K562 (cell line): ENCODE measurements at regions not wholly inside any gene's neighbourhood (a gene's known extent, or its start where the extent isn't known, plus 50 kb on each side); places are given as distances from the start of the nearest gene placed in this dataset.

Experiments used
- CBFA2T2 ChIP-seq: fragments of 450-650 bp; conservative IDR thresholded peaks from 2 replicates; pipeline ENCODE4 v1.6.1; 2017; ENCODE audit warnings: mild to moderate bottlenecking
- HDAC8 ChIP-seq: fragments of 450-650 bp; IDR thresholded peaks from 2 replicates; pipeline ENCODE4 v1.6.1; 2016; ENCODE audit warnings: mild to moderate bottlenecking, missing genetic modification characterization, moderate library complexity, missing compliant biosample characterization
- KAT2B ChIP-seq: IDR thresholded peaks from one replicate; pipeline ENCODE4 v1.6.1; 2012; ENCODE audit warnings: low read depth, mild to moderate bottlenecking, control low read depth, inconsistent platforms, low read length, moderate library complexity
- MTA2 ChIP-seq: fragments of 450-650 bp; IDR thresholded peaks from 2 replicates; pipeline ENCODE4 v1.6.1; 2016; ENCODE audit warnings: low read depth
- MXI1 ChIP-seq: IDR thresholded peaks from 2 replicates; pipeline ENCODE4 v1.6.1; 2011; ENCODE audit warnings: low read depth, mild to moderate bottlenecking, improper control_type of control experiment, low read length
- NFXL1 ChIP-seq: fragments of 450-650 bp; formaldehyde crosslinking; IDR thresholded peaks from 2 replicates; pipeline ENCODE4 v1.4.0; 2021; ENCODE audit warnings: mild to moderate bottlenecking
- NR3C1 ChIP-seq: sonication (generic); formaldehyde crosslinking; IDR thresholded peaks from 2 replicates; pipeline ENCODE4 v1.8.1; 2022; ENCODE audit warnings: missing genetic modification reagents
- PHTF2 ChIP-seq: fragments of 250-450 bp; sonication (Bioruptor Pico); IDR thresholded peaks from 2 replicates; pipeline ENCODE4 v1.5.0; 2021; ENCODE audit warnings: mild to moderate bottlenecking
- POLR2H ChIP-seq: IDR thresholded peaks from 2 replicates; pipeline ENCODE4 v1.6.1; 2016; ENCODE audit warnings: missing genetic modification characterization, low read depth, mild to moderate bottlenecking, control low read depth, missing compliant biosample characterization, moderate library complexity
- SIN3B ChIP-seq: fragments of 450-650 bp; IDR thresholded peaks from 2 replicates; pipeline ENCODE4 v1.6.1; 2017; ENCODE audit warnings: low read depth, mild to moderate bottlenecking, moderate library complexity
- SP1 ChIP-seq: sonication (generic); formaldehyde crosslinking; IDR thresholded peaks from 2 replicates; pipeline ENCODE4 v1.8.1; 2022; ENCODE audit warnings: mild to moderate bottlenecking, missing genetic modification reagents
- TOE1 ChIP-seq, 2 experiments: fragments of 450-650 bp in 1 of 2; sonication (generic) in 1 of 2; formaldehyde crosslinking in 1 of 2; IDR thresholded peaks; 2 replicates each; pipeline versions ENCODE4 v1.7.1 to v1.8.0; 2016 to 2022; ENCODE audit warnings: borderline replicate concordance in 2 of 2, mild to moderate bottlenecking in 2 of 2, antibody characterized with exemption in 1 of 2, inconsistent platforms in 1 of 2, low read depth in 1 of 2, missing genetic modification reagents in 1 of 2, moderate library complexity in 1 of 2
- TRIM25 ChIP-seq: fragments of 450-650 bp; IDR thresholded peaks from 2 replicates; pipeline ENCODE4 v1.7.0; 2016; ENCODE audit warnings: borderline replicate concordance
- WHSC1 ChIP-seq: IDR thresholded peaks from one replicate; pipeline ENCODE4 v1.6.1; 2012; ENCODE audit warnings: low read length, control low read depth, inconsistent platforms
- ZKSCAN3 ChIP-seq: fragments of 250-450 bp; sonication (Bioruptor Pico); IDR thresholded peaks from 2 replicates; pipeline ENCODE4 v1.4.0; 2020
- ZNF140 ChIP-seq: fragments of 250-450 bp; sonication (Bioruptor Pico); IDR thresholded peaks from 2 replicates; pipeline ENCODE4 v1.8.0; 2021; ENCODE audit warnings: moderate library complexity, mild to moderate bottlenecking, inconsistent platforms
- ZNF384 ChIP-seq: IDR thresholded peaks from 2 replicates; pipeline ENCODE4 v1.6.1; 2012; ENCODE audit warnings: low read depth, low read length, improper control_type of control experiment
- ZNF431 ChIP-seq: sonication (generic); formaldehyde crosslinking; IDR thresholded peaks from 2 replicates; pipeline ENCODE4 v1.8.0; 2022; ENCODE audit warnings: mild to moderate bottlenecking, missing genetic modification reagents
- ZNF766 ChIP-seq: fragments of 200-800 bp; sonication (Bioruptor generic); conservative IDR thresholded peaks from 2 replicates; pipeline ENCODE4 v1.6.1; 2016; ENCODE audit warnings: missing genetic modification characterization, missing compliant biosample characterization
- TF ChIP-seq, protein P1 (sequence below): sonication (generic); formaldehyde crosslinking; IDR thresholded peaks from 2 replicates; pipeline ENCODE4 v1.8.0; 2022; ENCODE audit warnings: mild to moderate bottlenecking, missing genetic modification reagents
- TF ChIP-seq, protein P2 (sequence below): sonication (generic); formaldehyde crosslinking; IDR thresholded peaks from 2 replicates; pipeline ENCODE4 v1.8.1; 2023; ENCODE audit warnings: mild to moderate bottlenecking, missing genetic modification reagents
- TF ChIP-seq, protein P3 (sequence below): fragments of 450-650 bp; IDR thresholded peaks from 2 replicates; pipeline ENCODE4 v1.6.1; 2016; ENCODE audit warnings: low read depth, mild to moderate bottlenecking, moderate library complexity

DNA sequence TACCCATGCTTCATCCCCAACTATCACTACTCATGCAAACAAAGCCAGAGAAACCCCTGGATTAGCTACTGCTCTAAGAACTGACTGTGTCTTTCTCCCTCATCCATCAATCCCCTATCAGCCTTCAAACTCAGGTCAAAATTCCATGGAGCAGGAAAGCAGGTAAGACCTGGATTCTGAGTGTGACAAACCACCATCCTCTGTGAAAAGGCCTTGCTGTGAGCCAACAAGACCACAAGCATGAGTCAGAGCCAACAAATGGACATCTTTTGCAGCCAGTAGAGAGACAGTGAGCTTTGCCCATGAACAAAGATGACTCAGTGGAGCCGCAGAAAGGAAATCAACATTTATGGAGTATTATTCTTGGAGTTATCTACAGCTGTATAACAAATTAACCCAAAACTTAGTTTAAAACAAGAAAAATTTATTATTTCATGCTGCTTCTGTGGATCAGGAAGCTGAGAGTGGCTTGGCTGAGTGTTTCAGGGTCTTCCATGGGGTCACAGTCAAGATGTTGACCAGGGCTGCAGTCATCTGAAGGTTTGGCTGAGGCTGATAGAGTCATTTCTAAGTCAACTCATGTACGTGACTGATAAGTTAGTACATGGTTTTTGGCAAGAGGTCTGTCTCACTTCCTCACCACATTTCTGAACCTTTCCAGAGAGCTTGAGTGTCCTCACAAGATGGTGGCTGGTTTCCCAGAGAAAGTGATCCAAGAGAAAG is 61.1 kb downstream of the PITPNM2 start (continued):
- TF ChIP-seq NR3C1, result no peak
- TF ChIP-seq ZKSCAN3 (CRISPR knock-in tag), result no peak
- no peak for TF ChIP-seq ZNF384
- no peak for TF ChIP-seq ZNF140 (CRISPR knock-in tag)
- no peak for TF ChIP-seq POLR2H (tag)
- TF ChIP-seq SIN3B, result no peak
- no peak for TF ChIP-seq WHSC1
- TF ChIP-seq, protein P1, sequence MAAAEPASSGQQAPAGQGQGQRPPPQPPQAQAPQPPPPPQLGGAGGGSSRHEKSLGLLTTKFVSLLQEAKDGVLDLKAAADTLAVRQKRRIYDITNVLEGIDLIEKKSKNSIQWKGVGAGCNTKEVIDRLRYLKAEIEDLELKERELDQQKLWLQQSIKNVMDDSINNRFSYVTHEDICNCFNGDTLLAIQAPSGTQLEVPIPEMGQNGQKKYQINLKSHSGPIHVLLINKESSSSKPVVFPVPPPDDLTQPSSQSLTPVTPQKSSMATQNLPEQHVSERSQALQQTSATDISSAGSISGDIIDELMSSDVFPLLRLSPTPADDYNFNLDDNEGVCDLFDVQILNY (CRISPR knock-in tag), result no peak
- TF ChIP-seq ZNF766 (CRISPR knock-in tag), result peak; percentile 60
- TF ChIP-seq MXI1, result no peak
- no peak for TF ChIP-seq TOE1 (IDR thresholded peaks at IDR 0.05; ENCODE audit: borderline replicate concordance)
- TF ChIP-seq TOE1 (CRISPR knock-in tag; IDR thresholded peaks at IDR 0.05; ENCODE audit: borderline replicate concordance, low read depth), result no peak
- TF ChIP-seq CBFA2T2, result peak; percentile 88
- TF ChIP-seq TRIM25, result no peak
- TF ChIP-seq, protein P2, sequence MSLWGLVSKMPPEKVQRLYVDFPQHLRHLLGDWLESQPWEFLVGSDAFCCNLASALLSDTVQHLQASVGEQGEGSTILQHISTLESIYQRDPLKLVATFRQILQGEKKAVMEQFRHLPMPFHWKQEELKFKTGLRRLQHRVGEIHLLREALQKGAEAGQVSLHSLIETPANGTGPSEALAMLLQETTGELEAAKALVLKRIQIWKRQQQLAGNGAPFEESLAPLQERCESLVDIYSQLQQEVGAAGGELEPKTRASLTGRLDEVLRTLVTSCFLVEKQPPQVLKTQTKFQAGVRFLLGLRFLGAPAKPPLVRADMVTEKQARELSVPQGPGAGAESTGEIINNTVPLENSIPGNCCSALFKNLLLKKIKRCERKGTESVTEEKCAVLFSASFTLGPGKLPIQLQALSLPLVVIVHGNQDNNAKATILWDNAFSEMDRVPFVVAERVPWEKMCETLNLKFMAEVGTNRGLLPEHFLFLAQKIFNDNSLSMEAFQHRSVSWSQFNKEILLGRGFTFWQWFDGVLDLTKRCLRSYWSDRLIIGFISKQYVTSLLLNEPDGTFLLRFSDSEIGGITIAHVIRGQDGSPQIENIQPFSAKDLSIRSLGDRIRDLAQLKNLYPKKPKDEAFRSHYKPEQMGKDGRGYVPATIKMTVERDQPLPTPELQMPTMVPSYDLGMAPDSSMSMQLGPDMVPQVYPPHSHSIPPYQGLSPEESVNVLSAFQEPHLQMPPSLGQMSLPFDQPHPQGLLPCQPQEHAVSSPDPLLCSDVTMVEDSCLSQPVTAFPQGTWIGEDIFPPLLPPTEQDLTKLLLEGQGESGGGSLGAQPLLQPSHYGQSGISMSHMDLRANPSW, result no peak
- no peak for TF ChIP-seq KAT2B
- no peak for TF ChIP-seq PHTF2 (CRISPR knock-in tag)
- TF ChIP-seq SP1 (CRISPR knock-in tag), result 0 out of 2 replicates have a peak, but pooled peaks have one; percentile 29
- peak; percentile 62; the same call in 1 of the 2 replicates for TF ChIP-seq MTA2
- no peak for TF ChIP-seq ZNF431 (CRISPR knock-in tag)
- TF ChIP-seq, protein P3, sequence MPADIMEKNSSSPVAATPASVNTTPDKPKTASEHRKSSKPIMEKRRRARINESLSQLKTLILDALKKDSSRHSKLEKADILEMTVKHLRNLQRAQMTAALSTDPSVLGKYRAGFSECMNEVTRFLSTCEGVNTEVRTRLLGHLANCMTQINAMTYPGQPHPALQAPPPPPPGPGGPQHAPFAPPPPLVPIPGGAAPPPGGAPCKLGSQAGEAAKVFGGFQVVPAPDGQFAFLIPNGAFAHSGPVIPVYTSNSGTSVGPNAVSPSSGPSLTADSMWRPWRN, result peak; percentile 36; the same call in 1 of the 2 replicates
- no peak for TF ChIP-seq HDAC8 (tag)
- no peak for TF ChIP-seq NFXL1 (CRISPR knock-in tag)
